HEK293T (cell line): ENCODE measurements at regions not wholly inside any gene's neighbourhood (a gene's known extent, or its start where the extent isn't known, plus 50 kb on each side); places are given as distances from the start of the nearest gene placed in this dataset.

Experiments used
- CTCF ChIA-PET: fragments of 350-600 bp; formaldehyde crosslinking; extraction: SDS; loops from one replicate; lab custom pipeline; 2021; ENCODE audit warnings: antibody characterized with exemption, inconsistent platforms; lab: Yijun Ruan, JAX
- POLR2A ChIA-PET: fragments of 350-600 bp; formaldehyde crosslinking; extraction: SDS; loops from one replicate; lab custom pipeline; 2020; ENCODE audit warnings: antibody characterized with exemption, inconsistent platforms; lab: Yijun Ruan, JAX
- DNase-seq: peaks from one replicate; pipeline ENCODE4 v3.0.0; 2012; ENCODE audit warnings: mixed read lengths; ENCODE audit errors: extremely low spot score
- ARNT ChIP-seq: fragments of 450-650 bp; IDR thresholded peaks from 2 replicates; pipeline ENCODE4 v1.6.1; 2017; ENCODE audit warnings: mild to moderate bottlenecking
- BHLHE40 ChIP-seq: fragments of 450-650 bp; IDR thresholded peaks from 2 replicates; pipeline ENCODE4 v1.6.1; 2016; ENCODE audit warnings: mild to moderate bottlenecking, moderate library complexity, borderline replicate concordance
- CTBP1 ChIP-seq: fragments of 450-650 bp; IDR thresholded peaks from 2 replicates; pipeline ENCODE4 v1.6.1; 2016; ENCODE audit warnings: borderline replicate concordance
- ELF4 ChIP-seq: fragments of 450-650 bp; IDR thresholded peaks from 2 replicates; pipeline ENCODE4 v1.6.1; 2017; ENCODE audit warnings: antibody characterized with exemption
- FOXA1 ChIP-seq: fragments of 450-650 bp; IDR thresholded peaks from 2 replicates; pipeline ENCODE4 v1.6.1; 2016; ENCODE audit warnings: mild to moderate bottlenecking
- FOXK2 ChIP-seq: fragments of 450-650 bp; IDR thresholded peaks from 2 replicates; pipeline ENCODE4 v1.6.1; 2016; ENCODE audit warnings: mild to moderate bottlenecking
- FOXM1 ChIP-seq: fragments of 450-650 bp; IDR thresholded peaks from 2 replicates; pipeline ENCODE4 v1.6.1; 2017; ENCODE audit warnings: mild to moderate bottlenecking, borderline replicate concordance
- HDGF ChIP-seq: fragments of 450-650 bp; IDR thresholded peaks from 2 replicates; pipeline ENCODE4 v1.6.1; 2017; ENCODE audit warnings: antibody characterized with exemption, borderline replicate concordance
- L3MBTL2 ChIP-seq: fragments of 450-650 bp; conservative IDR thresholded peaks from 2 replicates; pipeline ENCODE4 v1.6.1; 2016; ENCODE audit warnings: mild to moderate bottlenecking
- LEF1 ChIP-seq: fragments of 450-650 bp; IDR thresholded peaks from 2 replicates; pipeline ENCODE4 v1.6.1; 2017; ENCODE audit warnings: mild to moderate bottlenecking, borderline replicate concordance
- NFRKB ChIP-seq: fragments of 450-650 bp; IDR thresholded peaks from 2 replicates; pipeline ENCODE4 v1.6.1; 2016; ENCODE audit warnings: mild to moderate bottlenecking, moderate library complexity
- PKNOX1 ChIP-seq: fragments of 450-650 bp; IDR thresholded peaks from 2 replicates; pipeline ENCODE4 v1.6.1; 2016
- SP1 ChIP-seq: fragments of 450-650 bp; IDR thresholded peaks from 2 replicates; pipeline ENCODE4 v1.6.1; 2017
- SUZ12 ChIP-seq: fragments of 450-650 bp; IDR thresholded peaks from 2 replicates; pipeline ENCODE4 v1.6.1; 2016; ENCODE audit warnings: mild to moderate bottlenecking
- TARDBP ChIP-seq: fragments of 450-650 bp; IDR thresholded peaks from 2 replicates; pipeline ENCODE4 v1.6.1; 2016
- ZNF384 ChIP-seq: fragments of 450-650 bp; IDR thresholded peaks from 2 replicates; pipeline ENCODE4 v1.6.1; 2016

- no peak for DNase-seq
- TF ChIP-seq FOXM1 (no peak), ARNT (no peak), ZNF384 (no peak), NFRKB (no peak), SP1 (no peak), CTBP1 (no peak), BHLHE40 (no peak)
- CTCF ChIA-PET = no interaction called here
- POLR2A ChIA-PET = no interaction called here
These were observed 189.6 kb downstream of the PIK3R1 start for GRCh38 chr5:68405026-68405684.

DNA sequence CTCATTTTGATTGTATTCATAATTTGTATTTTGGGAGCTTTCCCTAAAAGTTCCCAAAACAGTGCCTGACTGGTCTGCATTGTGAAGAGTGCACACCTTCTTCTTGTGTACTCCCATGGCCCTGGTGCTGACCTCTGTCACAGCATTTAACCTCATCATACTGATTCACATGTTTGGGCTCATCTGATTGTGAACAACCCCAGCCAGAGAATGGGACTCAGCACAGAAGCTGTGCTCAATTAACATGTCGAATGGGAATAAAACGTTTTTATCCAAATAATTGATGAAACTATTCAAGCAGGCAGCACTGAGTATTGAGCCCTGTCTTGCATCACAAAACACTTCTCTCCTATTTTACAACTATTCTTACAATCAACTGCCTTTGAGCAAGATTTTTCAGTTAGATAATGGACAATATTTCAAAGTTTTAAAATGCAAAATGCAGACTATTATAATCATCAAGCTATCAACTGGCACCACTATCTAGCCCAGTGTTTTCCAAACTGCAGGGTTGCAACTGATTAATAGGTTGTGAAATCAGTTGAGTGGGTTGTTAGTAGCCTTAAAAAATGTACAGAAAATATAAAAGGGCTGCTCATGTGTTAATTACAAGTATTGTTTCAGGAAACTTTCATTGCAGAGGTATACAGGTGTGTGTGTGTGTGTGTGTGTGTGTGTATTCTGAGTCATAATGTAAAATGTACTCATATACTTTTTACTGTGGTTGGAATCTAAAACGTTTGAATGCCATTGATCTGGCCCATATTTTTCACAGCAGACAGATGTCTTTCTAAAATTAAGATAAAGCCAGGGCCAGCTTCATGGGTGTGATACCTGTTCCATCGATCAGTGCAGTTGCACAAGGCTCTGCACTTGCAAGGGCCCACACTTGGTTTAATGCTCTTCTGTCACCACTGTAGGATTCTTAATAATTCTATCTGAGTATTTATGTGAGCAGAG is 190.5 kb downstream of the PIK3R1 start:
- no peak for DNase-seq
- CTCF ChIA-PET = interaction anchor here (0.6 kb wide), 1 partner anchor 26 kb away, joined by 3 read pairs; no protein-coding TSS in a partner anchor
- POLR2A ChIA-PET = no interaction called here
- TF ChIP-seq SUZ12 (no peak), CTBP1 (no peak), ELF4 (no peak), L3MBTL2 (no peak), HDGF (no peak), FOXM1 (no peak), FOXK2 (no peak), FOXA1 (no peak), ZNF384 (no peak), BHLHE40 (no peak)

GRCh38 chr5:68406767-68407241 is 191.2 kb downstream of the PIK3R1 start:
- ChIA-PET CTCF (interaction anchor here (0.6 kb wide), 1 partner anchor 27 kb away, joined by 3 read pairs; no protein-coding TSS in a partner anchor), POLR2A (no interaction called here)
- no peak for TF ChIP-seq TARDBP
- TF ChIP-seq BHLHE40 = no peak
- TF ChIP-seq HDGF = no peak
- DNase-seq = no peak

DNA sequence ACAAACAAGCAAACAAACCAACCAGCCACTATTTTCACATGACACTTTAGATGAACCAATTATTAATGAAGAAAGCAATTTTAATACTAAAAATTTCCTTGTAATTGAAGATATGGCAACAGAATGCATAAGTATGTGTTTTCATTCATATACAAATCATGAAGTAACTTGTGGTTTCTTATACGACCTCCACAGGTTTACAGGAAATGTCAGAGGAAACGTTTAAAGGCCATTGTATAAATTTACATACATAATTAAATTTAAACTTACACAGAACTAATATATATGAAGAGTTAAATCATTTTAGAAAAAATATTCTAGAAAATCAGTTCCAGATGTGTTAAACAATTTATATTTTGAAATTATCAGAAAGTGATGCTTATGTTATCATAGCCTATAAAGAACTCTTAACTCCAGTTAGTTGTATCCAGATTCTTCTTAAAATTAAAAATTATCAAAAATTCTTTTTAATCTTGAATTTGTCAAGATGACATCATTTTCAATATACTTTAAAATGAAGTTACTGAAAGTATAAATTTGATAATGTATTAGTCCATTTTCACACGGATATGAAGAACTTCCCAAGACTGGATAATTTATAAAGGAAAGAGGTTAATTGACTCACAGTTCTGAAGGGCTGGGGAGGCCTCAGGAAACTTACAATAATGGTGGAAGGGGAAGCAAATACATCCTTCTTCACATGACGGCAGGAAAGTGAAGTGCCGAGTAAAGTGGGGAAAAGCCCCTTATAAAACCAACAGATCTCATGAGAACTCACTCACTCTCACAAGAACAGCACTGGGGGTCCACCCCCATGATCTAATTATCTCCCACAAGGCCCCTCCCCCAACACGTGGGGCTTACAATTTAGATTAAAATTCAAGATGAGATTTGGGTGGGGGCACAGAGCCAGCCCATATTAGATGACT is 192.0 kb downstream of the PIK3R1 start:
- TF ChIP-seq ARNT (no peak), ELF4 (no peak), BHLHE40 (no peak), FOXK2 (no peak), FOXM1 (no peak), NFRKB (no peak), L3MBTL2 (no peak), SP1 (no peak), HDGF (no peak), SUZ12 (no peak), ZNF384 (no peak), CTBP1 (no peak), PKNOX1 (no peak), LEF1 (no peak), FOXA1 (no peak), TARDBP (no peak)
- DNase-seq = no peak
- ChIA-PET POLR2A (no interaction called here), CTCF (no interaction called here)

GRCh38 chr5:68408345-68408871 is 192.9 kb downstream of the PIK3R1 start:
- no peak for DNase-seq
- TF ChIP-seq SP1 = no peak
- ChIA-PET POLR2A (no interaction called here), CTCF (no interaction called here)

GRCh38 chr5:68409259-68409658 is 193.7 kb downstream of the PIK3R1 start:
- CTCF ChIA-PET = no interaction called here
- DNase-seq = no peak
- POLR2A ChIA-PET = no interaction called here
- TF ChIP-seq LEF1 = no peak
- no peak for TF ChIP-seq FOXA1
- TF ChIP-seq FOXK2 = no peak
- TF ChIP-seq NFRKB = no peak
- TF ChIP-seq FOXM1 = no peak
- no peak for TF ChIP-seq TARDBP
- no peak for TF ChIP-seq SP1
- no peak for TF ChIP-seq L3MBTL2
- TF ChIP-seq ZNF384 = no peak
- no peak for TF ChIP-seq ARNT
- no peak for TF ChIP-seq CTBP1
- TF ChIP-seq ELF4 = no peak
- TF ChIP-seq BHLHE40 = no peak
- TF ChIP-seq SUZ12 = no peak
- TF ChIP-seq HDGF = no peak
- TF ChIP-seq PKNOX1 = no peak
